Skeletal muscle tissue (tissue), 3 donors: ENCODE measurements at regions not wholly inside any gene's neighbourhood (a gene's known extent, or its start where the extent isn't known, plus 50 kb on each side); places are given as distances from the start of the nearest gene placed in this dataset.

ENCODE experiments used
- H3K27ac ChIP-seq: one replicate; pipeline ENCODE4 v1.7.0; 2013; ENCODE audit warnings: mild to moderate bottlenecking, low read depth, low read length, inconsistent platforms
- H3K27me3 ChIP-seq, 3 donors: one replicate each; pipeline ENCODE4 v1.7.0; 2013; ENCODE audit warnings: low read length in 3 of 3; ENCODE audit not compliant: control insufficient read depth in 3 of 3, insufficient read depth in 3 of 3
- H3K36me3 ChIP-seq, 3 donors: one replicate each; pipeline ENCODE4 v1.7.0; 2013; ENCODE audit warnings: low read length in 3 of 3; ENCODE audit not compliant: control insufficient read depth in 3 of 3, insufficient read depth in 3 of 3
- H3K4me1 ChIP-seq, 3 donors: one replicate each; pipeline ENCODE4 v1.7.0; 2013; ENCODE audit warnings: low read length in 3 of 3, mild to moderate bottlenecking in 3 of 3; ENCODE audit not compliant: control insufficient read depth in 3 of 3, insufficient read depth in 3 of 3
- H3K4me3 ChIP-seq, 3 donors: one replicate each; pipeline ENCODE4 v1.7.0; 2013; ENCODE audit warnings: low read length in 3 of 3
- H3K9ac ChIP-seq, 3 donors: one replicate each; pipeline ENCODE4 v1.7.0; 2013; ENCODE audit warnings: low read length in 3 of 3, mild to moderate bottlenecking in 3 of 3, moderate library complexity in 2 of 3, low read depth in 1 of 3
- H3K9me3 ChIP-seq, 3 donors: one replicate each; pipeline ENCODE4 v1.7.0; 2013; ENCODE audit warnings: low read length in 3 of 3; ENCODE audit not compliant: control insufficient read depth in 3 of 3
- donor health status: Osteomylitis.

DNA sequence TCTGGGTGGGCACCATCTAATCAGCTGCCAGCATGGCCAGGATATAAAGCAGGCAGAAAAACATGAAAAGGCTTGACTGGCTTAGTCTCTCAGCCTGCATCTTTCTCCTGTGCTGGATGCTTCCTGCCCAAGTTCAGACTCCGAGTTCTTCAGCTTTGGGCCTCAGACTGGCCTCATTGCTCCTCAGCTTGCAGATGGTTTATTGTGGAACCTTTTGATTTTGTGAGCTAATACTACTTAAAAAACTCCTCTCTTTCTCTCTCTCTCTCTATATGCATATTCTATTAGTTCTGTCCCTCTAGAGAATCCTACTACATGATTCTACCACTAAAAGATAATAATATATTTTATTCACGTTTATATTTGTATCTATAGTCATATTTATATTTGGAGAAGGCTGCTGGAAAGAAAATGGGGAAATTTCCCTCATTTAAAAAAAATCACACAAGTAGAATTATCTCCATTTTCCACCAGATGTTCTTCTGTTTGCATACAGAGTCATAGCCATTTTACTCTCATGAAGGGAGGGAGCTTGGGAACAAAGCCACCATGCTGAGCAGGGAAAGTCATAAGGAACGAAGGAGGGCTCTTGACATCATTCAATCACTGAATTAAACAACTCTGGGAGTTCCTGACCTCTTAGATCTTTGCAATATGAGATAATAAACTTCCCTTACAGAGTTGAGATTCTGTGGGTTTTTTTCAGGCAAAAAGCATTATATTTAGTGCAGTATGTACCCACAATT lies 1137.4 kb upstream of the CDH18 start:
- no peaks in the 10 kb centered on the region for H3K9me3 ChIP-seq
- H3K4me3 ChIP-seq, result no peak overlapping the region
- no peaks in the 10 kb centered on the region for H3K27me3 ChIP-seq
- no peaks in the 10 kb centered on the region for H3K36me3 ChIP-seq
- no peak overlapping the region for H3K9ac ChIP-seq
- no peak overlapping the region for H3K27ac ChIP-seq
- H3K4me1 ChIP-seq, result no peaks in the 10 kb centered on the region

DNA sequence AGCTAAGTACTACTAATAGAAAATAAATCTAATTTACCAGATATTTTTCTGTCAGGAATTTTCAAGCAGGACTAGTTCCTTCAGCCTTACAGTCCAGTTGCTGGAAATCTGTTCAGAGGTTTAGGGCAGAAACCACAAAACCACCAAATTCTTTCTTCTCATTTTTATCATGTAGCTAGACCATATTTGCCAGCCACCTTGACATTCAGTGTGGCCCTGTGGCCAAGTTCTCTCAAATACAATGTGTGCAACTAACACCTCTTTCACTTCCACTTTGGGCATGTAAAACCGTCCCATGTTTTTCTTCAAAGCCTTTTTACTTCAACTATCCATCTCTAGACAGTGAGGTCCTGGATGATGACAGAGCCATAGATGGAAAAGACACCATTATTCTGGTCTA lies 1133.2 kb upstream of the CDH18 start:
- Histone ChIP-seq H3K9ac (no peak overlapping the region), H3K4me3 (no peak overlapping the region), H3K27me3 (no peaks in the 10 kb centered on the region), H3K27ac (no peak overlapping the region), H3K4me1 (no peaks in the 10 kb centered on the region), H3K9me3 (no peaks in the 10 kb centered on the region), H3K36me3 (no peaks in the 10 kb centered on the region)

GRCh38 chr5:21097661-21098060 lies 1109.7 kb upstream of the CDH18 start:
- Histone ChIP-seq H3K27ac (no peak overlapping the region), H3K4me1 (no peaks in the 10 kb centered on the region), H3K27me3 (no peaks in the 10 kb centered on the region), H3K36me3 (no peaks in the 10 kb centered on the region), H3K9ac (no peak overlapping the region), H3K4me3 (no peak overlapping the region), H3K9me3 (no peaks in the 10 kb centered on the region)

DNA sequence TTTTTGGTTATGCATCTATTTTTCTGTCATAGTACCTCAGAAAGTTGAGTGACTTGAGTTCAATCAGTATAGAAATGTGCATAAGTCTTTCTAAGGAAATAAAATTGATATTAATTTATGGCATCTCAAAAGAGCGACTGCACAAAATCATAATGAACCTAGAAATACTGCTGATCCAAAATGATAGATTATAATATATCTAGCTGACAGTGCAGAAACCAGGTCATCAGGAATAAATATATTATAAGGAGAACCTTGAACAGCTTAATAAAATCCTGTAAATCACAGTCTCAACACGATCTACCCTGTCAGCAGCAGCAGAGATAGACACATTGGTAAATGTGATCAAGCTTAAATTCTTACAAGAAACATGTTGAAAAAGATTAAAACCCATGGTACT lies 1106.6 kb upstream of the CDH18 start:
- no peak overlapping the region for H3K4me3 ChIP-seq
- H3K9me3 ChIP-seq, result no peaks in the 10 kb centered on the region
- no peaks in the 10 kb centered on the region for H3K4me1 ChIP-seq
- no peaks in the 10 kb centered on the region for H3K27me3 ChIP-seq
- H3K36me3 ChIP-seq, result no peaks in the 10 kb centered on the region
- no peak overlapping the region for H3K27ac ChIP-seq
- no peak overlapping the region for H3K9ac ChIP-seq

DNA sequence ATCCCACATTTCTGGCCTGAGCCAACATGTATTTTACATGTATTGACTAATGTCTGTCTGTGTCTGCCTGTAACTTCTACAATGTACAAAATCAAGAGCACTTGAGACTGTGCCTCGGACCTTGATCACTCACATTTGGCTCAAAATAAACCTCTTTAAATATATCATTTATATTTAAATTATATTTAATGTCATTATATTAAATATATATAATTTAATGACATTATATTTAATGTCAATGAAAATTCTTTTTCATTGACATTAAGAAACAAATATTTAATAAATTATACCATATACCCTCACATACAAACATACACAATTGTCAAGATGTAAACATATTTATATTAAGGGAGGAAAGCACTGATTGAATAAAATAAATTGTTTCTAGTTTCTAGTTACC lies 1099.8 kb upstream of the CDH18 start:
- H3K4me1 ChIP-seq, result no peaks in the 10 kb centered on the region
- no peak overlapping the region for H3K4me3 ChIP-seq
- H3K27me3 ChIP-seq, result no peaks in the 10 kb centered on the region
- H3K27ac ChIP-seq, result no peak overlapping the region
- no peaks in the 10 kb centered on the region for H3K36me3 ChIP-seq
- H3K9ac ChIP-seq, result no peak overlapping the region
- H3K9me3 ChIP-seq, result no peaks in the 10 kb centered on the region

DNA sequence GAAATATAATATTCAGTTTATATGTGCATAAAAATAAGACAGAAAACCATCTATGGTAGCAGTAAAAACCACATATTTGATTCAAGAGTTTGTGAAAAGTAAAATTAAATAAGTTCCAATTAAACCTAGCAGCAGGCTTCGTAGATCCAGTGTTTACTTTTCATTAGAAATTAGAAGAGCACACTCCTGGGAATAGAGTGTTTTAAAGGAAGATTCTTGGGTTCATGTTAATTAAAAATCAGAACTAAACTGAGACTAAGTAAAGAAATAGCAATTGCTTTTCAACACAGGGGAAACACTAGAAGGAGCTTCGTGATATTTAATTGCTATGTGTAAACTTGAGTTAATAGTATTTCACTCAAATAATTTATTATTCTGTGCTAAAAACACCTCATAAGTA lies 1097.8 kb upstream of the CDH18 start:
- H3K27me3 ChIP-seq, result no peaks in the 10 kb centered on the region
- H3K27ac ChIP-seq, result no peak overlapping the region
- H3K4me3 ChIP-seq, result no peak overlapping the region
- no peaks in the 10 kb centered on the region for H3K4me1 ChIP-seq
- H3K9me3 ChIP-seq, result no peaks in the 10 kb centered on the region
- no peak overlapping the region for H3K9ac ChIP-seq
- H3K36me3 ChIP-seq, result no peaks in the 10 kb centered on the region

DNA sequence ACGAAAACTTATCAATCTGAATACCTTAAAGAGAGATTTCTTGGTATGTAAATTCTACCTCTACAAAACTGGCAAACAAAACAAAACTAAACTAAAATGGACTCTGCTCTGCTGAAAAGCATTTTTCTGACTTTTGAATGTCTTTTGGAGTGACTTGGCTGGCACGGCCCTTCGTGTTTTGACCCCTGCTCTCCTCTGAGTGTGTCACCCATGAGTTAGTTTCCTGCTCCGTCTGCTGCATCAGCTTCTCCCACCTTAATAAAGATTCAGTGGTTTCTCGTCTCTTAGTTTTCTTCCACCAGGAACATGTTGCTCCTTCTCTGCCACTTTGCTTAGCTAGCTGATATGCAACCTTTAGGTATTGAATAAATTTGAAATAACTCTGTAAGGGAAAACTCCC lies 1084.0 kb upstream of the CDH18 start:
- Histone ChIP-seq H3K4me1 (no peaks in the 10 kb centered on the region), H3K36me3 (no peaks in the 10 kb centered on the region), H3K4me3 (no peak overlapping the region), H3K9ac (no peak overlapping the region), H3K9me3 (no peaks in the 10 kb centered on the region), H3K27me3 (no peaks in the 10 kb centered on the region), H3K27ac (no peak overlapping the region)

GRCh38 chr5:21071421-21071820 lies 1083.4 kb upstream of the CDH18 start:
- no peaks in the 10 kb centered on the region for H3K27me3 ChIP-seq
- no peaks in the 10 kb centered on the region for H3K4me1 ChIP-seq
- no peaks in the 10 kb centered on the region for H3K9me3 ChIP-seq
- no peak overlapping the region for H3K4me3 ChIP-seq
- no peak overlapping the region for H3K9ac ChIP-seq
- H3K36me3 ChIP-seq, result no peaks in the 10 kb centered on the region
- no peak overlapping the region for H3K27ac ChIP-seq

- Histone ChIP-seq H3K9me3 (no peaks in the 10 kb centered on the region), H3K27ac (no peak overlapping the region), H3K36me3 (no peaks in the 10 kb centered on the region), H3K27me3 (no peaks in the 10 kb centered on the region), H3K4me1 (no peaks in the 10 kb centered on the region), H3K9ac (no peak overlapping the region), H3K4me3 (no peak overlapping the region)
Observed at GRCh38 chr5:21070858-21071257, 1082.9 kb upstream of the CDH18 start.

DNA sequence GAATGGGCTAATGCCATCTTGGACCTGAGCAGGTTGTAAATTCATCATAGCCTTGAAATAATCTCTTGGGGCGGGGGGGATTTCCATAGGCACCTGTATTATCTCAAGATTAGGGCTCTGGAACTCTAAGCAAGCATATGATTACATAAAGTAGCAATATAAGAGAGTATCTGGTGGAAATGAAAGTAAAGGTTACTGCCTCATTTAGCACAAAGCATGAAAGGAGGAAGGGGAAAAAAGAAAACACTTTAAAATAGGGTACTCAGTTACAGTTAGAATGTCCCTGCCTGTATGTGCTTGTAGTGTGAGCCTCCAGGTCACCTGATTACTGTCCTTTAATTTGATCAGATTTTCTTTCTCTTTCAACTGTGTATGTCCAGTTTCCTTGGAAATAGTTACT lies 1079.7 kb upstream of the CDH18 start:
- H3K9ac ChIP-seq, result no peak overlapping the region
- H3K27ac ChIP-seq, result no peak overlapping the region
- no peaks in the 10 kb centered on the region for H3K36me3 ChIP-seq
- H3K4me1 ChIP-seq, result no peaks in the 10 kb centered on the region
- no peak overlapping the region for H3K4me3 ChIP-seq
- H3K9me3 ChIP-seq, result no peaks in the 10 kb centered on the region
- H3K27me3 ChIP-seq, result no peaks in the 10 kb centered on the region
